ENCODE measurements at regions not wholly inside any gene's neighbourhood (a gene's known extent, or its start where the extent isn't known, plus 50 kb on each side); places are given as distances from the start of the nearest gene placed in this dataset.

DNA sequence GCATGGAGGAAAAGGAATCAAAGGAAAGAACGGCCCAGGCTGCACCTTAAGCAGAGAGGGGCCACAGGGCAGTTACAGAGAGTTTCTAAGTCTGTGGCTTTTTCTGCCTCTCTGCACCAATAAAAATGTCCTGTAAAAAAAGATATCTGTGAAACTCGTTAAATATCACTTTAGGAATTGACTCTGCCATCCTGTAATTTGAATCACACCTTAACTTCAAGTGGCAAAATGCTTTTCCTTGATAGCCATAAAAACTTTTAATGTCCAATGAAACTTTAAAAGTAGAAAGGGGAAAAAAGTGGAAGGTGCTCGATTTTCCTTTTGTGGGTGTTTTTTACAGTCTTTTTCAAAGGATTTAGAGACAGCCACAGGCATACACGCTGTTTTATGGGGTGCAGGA lies 255.7 kb downstream of the ARRDC4 start:
- TF ChIP-seq POLR2AphosphoS5 (IDR thresholded peaks at IDR 0.05; ENCODE audit: low read depth) (no peak), SPI1 (IDR thresholded peaks at IDR 0.05; ENCODE audit: borderline replicate concordance, low read depth) (no peak), GABPA (IDR thresholded peaks at IDR 0.05; ENCODE audit: low read depth) (no peak)
- TF ChIP-seq, protein P1, sequence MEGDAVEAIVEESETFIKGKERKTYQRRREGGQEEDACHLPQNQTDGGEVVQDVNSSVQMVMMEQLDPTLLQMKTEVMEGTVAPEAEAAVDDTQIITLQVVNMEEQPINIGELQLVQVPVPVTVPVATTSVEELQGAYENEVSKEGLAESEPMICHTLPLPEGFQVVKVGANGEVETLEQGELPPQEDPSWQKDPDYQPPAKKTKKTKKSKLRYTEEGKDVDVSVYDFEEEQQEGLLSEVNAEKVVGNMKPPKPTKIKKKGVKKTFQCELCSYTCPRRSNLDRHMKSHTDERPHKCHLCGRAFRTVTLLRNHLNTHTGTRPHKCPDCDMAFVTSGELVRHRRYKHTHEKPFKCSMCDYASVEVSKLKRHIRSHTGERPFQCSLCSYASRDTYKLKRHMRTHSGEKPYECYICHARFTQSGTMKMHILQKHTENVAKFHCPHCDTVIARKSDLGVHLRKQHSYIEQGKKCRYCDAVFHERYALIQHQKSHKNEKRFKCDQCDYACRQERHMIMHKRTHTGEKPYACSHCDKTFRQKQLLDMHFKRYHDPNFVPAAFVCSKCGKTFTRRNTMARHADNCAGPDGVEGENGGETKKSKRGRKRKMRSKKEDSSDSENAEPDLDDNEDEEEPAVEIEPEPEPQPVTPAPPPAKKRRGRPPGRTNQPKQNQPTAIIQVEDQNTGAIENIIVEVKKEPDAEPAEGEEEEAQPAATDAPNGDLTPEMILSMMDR (IDR thresholded peaks at IDR 0.05; ENCODE audit: insufficient read depth, low read length): no peak
- TF ChIP-seq, protein P2, sequence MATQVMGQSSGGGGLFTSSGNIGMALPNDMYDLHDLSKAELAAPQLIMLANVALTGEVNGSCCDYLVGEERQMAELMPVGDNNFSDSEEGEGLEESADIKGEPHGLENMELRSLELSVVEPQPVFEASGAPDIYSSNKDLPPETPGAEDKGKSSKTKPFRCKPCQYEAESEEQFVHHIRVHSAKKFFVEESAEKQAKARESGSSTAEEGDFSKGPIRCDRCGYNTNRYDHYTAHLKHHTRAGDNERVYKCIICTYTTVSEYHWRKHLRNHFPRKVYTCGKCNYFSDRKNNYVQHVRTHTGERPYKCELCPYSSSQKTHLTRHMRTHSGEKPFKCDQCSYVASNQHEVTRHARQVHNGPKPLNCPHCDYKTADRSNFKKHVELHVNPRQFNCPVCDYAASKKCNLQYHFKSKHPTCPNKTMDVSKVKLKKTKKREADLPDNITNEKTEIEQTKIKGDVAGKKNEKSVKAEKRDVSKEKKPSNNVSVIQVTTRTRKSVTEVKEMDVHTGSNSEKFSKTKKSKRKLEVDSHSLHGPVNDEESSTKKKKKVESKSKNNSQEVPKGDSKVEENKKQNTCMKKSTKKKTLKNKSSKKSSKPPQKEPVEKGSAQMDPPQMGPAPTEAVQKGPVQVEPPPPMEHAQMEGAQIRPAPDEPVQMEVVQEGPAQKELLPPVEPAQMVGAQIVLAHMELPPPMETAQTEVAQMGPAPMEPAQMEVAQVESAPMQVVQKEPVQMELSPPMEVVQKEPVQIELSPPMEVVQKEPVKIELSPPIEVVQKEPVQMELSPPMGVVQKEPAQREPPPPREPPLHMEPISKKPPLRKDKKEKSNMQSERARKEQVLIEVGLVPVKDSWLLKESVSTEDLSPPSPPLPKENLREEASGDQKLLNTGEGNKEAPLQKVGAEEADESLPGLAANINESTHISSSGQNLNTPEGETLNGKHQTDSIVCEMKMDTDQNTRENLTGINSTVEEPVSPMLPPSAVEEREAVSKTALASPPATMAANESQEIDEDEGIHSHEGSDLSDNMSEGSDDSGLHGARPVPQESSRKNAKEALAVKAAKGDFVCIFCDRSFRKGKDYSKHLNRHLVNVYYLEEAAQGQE (IDR thresholded peaks at IDR 0.05; ENCODE audit: insufficient replicate concordance, low read depth): no peak
- DNase-seq (ENCODE audit: low read depth in 1 of 2, low spot score in 1 of 2): no peak
- Histone ChIP-seq H3K27me3 (ENCODE audit: insufficient read depth, poor library complexity, severe bottlenecking) (no peaks in the 10 kb centered on the region), H3K4me3 (replicated peaks; ENCODE audit: insufficient read depth, low read length) (no peak overlapping the region), H3K27ac (replicated peaks) (no peak overlapping the region)

DNA sequence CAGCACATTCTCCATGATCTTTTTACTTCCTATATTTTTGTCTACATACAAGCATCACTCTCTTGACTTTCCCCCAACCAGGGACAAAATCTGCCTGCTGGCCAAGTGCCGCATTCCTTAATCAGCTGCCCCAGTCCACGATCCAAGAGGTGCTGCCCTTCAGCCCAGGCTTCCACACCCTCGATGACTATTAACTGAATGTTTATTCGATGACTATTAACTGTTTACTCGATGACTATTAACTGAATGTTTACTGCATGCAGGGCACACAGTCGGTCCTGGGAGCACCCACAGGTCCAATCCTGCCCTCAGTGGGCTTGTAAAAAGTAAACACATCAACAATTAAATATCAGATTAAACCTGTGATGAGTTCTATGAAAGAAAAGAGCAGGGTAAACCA lies 256.9 kb downstream of the ARRDC4 start:
- TF ChIP-seq POLR2AphosphoS5 (IDR thresholded peaks at IDR 0.05; ENCODE audit: low read depth) (no peak), GABPA (IDR thresholded peaks at IDR 0.05; ENCODE audit: low read depth) (no peak), SPI1 (IDR thresholded peaks at IDR 0.05; ENCODE audit: borderline replicate concordance, low read depth) (no peak)
- TF ChIP-seq, protein P1 (IDR thresholded peaks at IDR 0.05; ENCODE audit: insufficient read depth, low read length): no peak
- TF ChIP-seq, protein P2 (IDR thresholded peaks at IDR 0.05; ENCODE audit: insufficient replicate concordance, low read depth): no peak
- no peaks in the 10 kb centered on the region for H3K27me3 ChIP-seq (ENCODE audit: insufficient read depth, poor library complexity, severe bottlenecking)
- DNase-seq (ENCODE audit: low read depth in 1 of 2, low spot score in 1 of 2): no peak
- no peak overlapping the region for H3K4me3 ChIP-seq (replicated peaks; ENCODE audit: insufficient read depth, low read length)
- no peak overlapping the region for H3K27ac ChIP-seq (replicated peaks)

DNA sequence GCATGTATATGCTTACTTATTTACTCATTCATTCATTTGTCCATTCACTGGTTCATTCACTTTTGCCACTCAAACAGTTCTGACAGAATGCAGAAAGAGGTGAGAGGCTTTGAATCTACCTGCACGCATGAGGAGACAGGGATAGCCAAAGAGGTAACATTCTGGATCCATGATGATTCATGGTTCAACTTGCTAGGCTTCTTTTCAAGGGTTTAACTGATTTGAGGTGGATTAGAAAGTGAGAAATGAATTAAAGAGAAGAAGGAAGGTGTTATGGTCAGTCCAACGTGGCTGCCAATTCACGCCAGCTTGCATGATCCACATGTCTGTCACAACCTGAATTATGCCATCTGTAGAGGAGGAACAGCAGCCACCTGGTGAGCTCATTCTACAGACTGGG lies 260.6 kb downstream of the ARRDC4 start:
- Histone ChIP-seq H3K4me3 (replicated peaks; ENCODE audit: insufficient read depth, low read length) (no peak overlapping the region), H3K27me3 (ENCODE audit: insufficient read depth, poor library complexity, severe bottlenecking) (no peaks in the 10 kb centered on the region), H3K27ac (replicated peaks) (no peak overlapping the region)
- TF ChIP-seq GABPA (IDR thresholded peaks at IDR 0.05; ENCODE audit: low read depth): no peak
- TF ChIP-seq, protein P1 (IDR thresholded peaks at IDR 0.05; ENCODE audit: insufficient read depth, low read length): no peak
- TF ChIP-seq, protein P2 (IDR thresholded peaks at IDR 0.05; ENCODE audit: insufficient replicate concordance, low read depth): no peak
- TF ChIP-seq SPI1 (IDR thresholded peaks at IDR 0.05; ENCODE audit: borderline replicate concordance, low read depth): no peak
- no peak for TF ChIP-seq POLR2AphosphoS5 (IDR thresholded peaks at IDR 0.05; ENCODE audit: low read depth)
- no peak for DNase-seq (ENCODE audit: low read depth in 1 of 2, low spot score in 1 of 2)
